ENCODE measurements at regions not wholly inside any gene's neighbourhood (a gene's known extent, or its start where the extent isn't known, plus 50 kb on each side); places are given as distances from the start of the nearest gene placed in this dataset.

DNA sequence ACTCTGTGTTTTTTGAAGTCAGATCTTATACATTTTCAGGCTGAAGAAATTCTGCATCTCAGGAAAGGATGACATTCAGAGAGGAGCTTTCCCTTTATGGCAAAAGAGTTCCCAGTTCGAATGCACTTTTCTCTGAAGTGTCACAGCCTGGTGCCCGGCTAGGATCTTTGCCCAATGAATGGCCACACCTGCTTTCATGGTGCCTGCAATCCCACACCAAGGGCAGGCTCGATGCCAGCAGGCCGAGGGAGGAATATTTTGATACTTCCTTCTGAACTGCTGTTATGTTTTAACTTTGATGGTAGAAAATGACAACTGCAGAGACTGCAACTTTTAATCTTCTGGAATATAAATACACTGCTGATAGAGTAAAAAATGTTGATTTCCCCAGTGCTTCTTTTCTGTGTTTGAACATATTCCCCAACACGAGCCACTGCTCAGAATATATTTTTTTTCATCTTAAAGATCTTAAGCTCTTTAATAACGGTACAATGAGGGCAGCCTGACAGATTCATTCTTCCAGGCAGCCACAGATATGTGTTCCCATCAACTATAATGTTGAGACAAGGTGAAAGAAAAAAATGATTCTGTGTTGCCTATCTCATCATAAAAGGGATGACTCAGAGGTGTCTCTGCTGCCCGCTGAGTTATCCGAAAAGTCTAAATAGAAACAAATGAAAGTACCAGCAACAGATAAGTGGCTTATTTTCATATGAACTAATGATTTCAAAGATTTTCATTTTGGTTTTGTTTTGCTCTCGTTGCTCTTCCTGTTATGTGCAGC, 848.5 kb downstream of the DCDC2C start:
- no peak overlapping the region for H3K4me3 ChIP-seq
- TF ChIP-seq, protein P1, sequence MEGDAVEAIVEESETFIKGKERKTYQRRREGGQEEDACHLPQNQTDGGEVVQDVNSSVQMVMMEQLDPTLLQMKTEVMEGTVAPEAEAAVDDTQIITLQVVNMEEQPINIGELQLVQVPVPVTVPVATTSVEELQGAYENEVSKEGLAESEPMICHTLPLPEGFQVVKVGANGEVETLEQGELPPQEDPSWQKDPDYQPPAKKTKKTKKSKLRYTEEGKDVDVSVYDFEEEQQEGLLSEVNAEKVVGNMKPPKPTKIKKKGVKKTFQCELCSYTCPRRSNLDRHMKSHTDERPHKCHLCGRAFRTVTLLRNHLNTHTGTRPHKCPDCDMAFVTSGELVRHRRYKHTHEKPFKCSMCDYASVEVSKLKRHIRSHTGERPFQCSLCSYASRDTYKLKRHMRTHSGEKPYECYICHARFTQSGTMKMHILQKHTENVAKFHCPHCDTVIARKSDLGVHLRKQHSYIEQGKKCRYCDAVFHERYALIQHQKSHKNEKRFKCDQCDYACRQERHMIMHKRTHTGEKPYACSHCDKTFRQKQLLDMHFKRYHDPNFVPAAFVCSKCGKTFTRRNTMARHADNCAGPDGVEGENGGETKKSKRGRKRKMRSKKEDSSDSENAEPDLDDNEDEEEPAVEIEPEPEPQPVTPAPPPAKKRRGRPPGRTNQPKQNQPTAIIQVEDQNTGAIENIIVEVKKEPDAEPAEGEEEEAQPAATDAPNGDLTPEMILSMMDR (IDR thresholded peaks at IDR 0.05), result no peak
- peaks cover 59% of the 10 kb centered on the region for H3K9me3 ChIP-seq
- intact Hi-C loops (cut with DNase I, micrococcal nuclease), result no loop called here
- no peak for DNase-seq
- no peak for ATAC-seq
- H3K36me3 ChIP-seq (ENCODE audit: low read depth), result no peaks in the 10 kb centered on the region
- no peaks in the 10 kb centered on the region for H3K4me1 ChIP-seq (ENCODE audit: low read depth)

DNA sequence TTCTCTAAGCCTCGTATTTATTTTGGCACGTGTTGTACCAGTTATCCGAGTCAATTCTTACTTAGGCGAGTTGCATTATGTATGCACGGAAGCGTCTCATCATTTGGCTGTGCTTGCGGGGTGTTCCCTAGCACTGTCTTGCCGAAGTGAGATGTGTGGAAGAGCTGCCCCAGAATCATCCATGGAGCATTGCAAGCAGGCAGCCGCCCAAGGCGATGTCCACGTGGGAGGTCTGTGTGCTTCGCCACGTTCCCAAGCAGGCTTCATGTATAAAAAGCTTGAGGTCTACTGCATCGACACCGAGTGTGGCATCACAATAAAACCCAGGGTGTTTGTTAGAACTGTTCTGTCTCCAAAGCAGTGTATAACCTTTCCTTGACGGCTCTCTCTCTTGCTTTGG, 849.9 kb downstream of the DCDC2C start:
- intact Hi-C loops (cut with DNase I, micrococcal nuclease), result no loop called here
- Histone ChIP-seq H3K4me3 (no peak overlapping the region), H3K4me1 (ENCODE audit: low read depth) (no peaks in the 10 kb centered on the region), H3K9me3 (peaks cover 62% of the 10 kb centered on the region), H3K36me3 (ENCODE audit: low read depth) (no peaks in the 10 kb centered on the region)
- TF ChIP-seq, protein P1 (IDR thresholded peaks at IDR 0.05), result no peak
- DNase-seq (peak in 1 of 3 donors; percentile 3), ATAC-seq (no peak)

GRCh38 chr2:4556135-4556896, 852.9 kb downstream of the DCDC2C start:
- H3K4me1 ChIP-seq (ENCODE audit: low read depth), result no peaks in the 10 kb centered on the region
- TF ChIP-seq, protein P1 (IDR thresholded peaks at IDR 0.05), result no peak
- intact Hi-C loops (cut with DNase I, micrococcal nuclease), result no loop called here
- H3K36me3 ChIP-seq (ENCODE audit: low read depth), result no peaks in the 10 kb centered on the region
- H3K4me3 ChIP-seq, result no peak overlapping the region
- DNase-seq (no peak), ATAC-seq (no peak)
- peaks cover 69% of the 10 kb centered on the region for H3K9me3 ChIP-seq

DNA sequence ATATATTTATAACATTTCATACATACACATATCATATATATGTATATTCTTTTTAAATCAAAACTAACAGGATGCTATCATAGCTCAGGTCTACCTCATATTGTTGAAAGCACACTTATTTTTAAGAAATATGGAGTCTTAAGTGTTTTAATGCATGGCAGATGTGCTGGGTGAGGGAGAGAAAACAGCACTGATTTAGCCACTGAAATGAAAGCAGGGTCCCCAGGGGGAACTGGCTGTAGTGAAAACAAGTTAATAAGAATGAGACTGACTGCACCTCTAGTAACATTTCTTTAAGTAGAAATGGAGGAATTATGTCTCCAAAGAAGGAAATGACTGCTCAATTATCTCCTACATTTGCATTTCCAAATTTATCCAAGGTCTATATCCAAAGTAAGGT, 857.8 kb downstream of the DCDC2C start:
- Histone ChIP-seq H3K4me3 (no peak overlapping the region), H3K4me1 (ENCODE audit: low read depth) (no peaks in the 10 kb centered on the region), H3K9me3 (peaks cover 45% of the 10 kb centered on the region), H3K36me3 (ENCODE audit: low read depth) (no peaks in the 10 kb centered on the region)
- intact Hi-C loops (cut with DNase I, micrococcal nuclease), result no loop called here
- TF ChIP-seq, protein P1 (IDR thresholded peaks at IDR 0.05), result no peak
- no peak for DNase-seq
- no peak for ATAC-seq

GRCh38 chr2:4576075-4576474, 872.7 kb downstream of the DCDC2C start:
- Histone ChIP-seq H3K36me3 (ENCODE audit: low read depth) (no peaks in the 10 kb centered on the region), H3K4me1 (ENCODE audit: low read depth) (no peaks in the 10 kb centered on the region), H3K9me3 (peaks cover 71% of the 10 kb centered on the region), H3K4me3 (no peak overlapping the region)
- DNase-seq (no peak), ATAC-seq (no peak)
- intact Hi-C loops (cut with DNase I, micrococcal nuclease), result no loop called here
- TF ChIP-seq, protein P1 (IDR thresholded peaks at IDR 0.05), result no peak
